HG03520 (cell line): ENCODE measurements at regions not wholly inside any gene's neighbourhood (a gene's known extent, or its start where the extent isn't known, plus 50 kb on each side); places are given as distances from the start of the nearest gene placed in this dataset.

Experiments used
- ATAC-seq: cut with Tn5 transposase; IDR thresholded peaks from one replicate; pipeline ENCODE4 v1.9.1; 2021; ENCODE audit warnings: mild to moderate bottlenecking, moderate library complexity; ENCODE audit not compliant: unreplicated experiment

DNA sequence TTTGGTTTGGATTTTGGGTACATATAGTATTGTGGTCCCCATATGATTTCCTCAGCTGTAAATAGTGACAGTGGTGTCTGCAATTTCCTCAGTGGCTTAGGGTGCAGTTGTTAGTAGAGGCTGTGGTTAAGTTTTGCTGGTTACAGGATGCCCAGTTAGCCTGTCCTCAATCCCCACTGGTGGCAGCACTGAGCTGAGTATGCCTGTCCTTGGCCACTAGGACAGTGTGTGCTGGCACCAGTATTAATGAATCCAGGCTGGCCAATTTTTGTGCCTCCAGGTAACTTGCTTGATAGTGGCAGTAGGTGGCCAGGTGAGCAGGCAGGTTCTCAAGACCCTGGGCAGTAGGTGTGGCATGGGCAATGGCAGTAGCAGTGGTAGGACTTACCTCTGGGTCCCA, 973.1 kb downstream of the TMEM182 start:
- ATAC-seq: no peak

DNA sequence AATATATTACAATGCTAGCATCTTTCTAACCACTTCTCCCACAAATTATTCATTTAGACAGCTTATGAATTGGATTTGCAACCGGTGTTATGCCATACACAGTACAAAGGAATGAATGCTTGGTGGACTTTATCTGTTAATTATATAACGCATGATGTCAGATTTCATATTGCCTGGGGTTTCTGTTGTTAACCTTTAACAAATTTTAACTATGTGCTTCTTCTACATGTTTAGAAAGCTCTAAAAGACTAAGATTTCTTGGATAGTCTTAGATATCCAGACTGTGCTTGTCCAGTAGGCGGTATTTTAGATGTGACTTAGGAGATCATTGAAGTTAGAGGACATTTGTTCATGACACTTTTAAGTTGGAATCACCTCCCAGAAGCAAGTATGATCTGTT, 976.3 kb downstream of the TMEM182 start:
- no peak for ATAC-seq

DNA sequence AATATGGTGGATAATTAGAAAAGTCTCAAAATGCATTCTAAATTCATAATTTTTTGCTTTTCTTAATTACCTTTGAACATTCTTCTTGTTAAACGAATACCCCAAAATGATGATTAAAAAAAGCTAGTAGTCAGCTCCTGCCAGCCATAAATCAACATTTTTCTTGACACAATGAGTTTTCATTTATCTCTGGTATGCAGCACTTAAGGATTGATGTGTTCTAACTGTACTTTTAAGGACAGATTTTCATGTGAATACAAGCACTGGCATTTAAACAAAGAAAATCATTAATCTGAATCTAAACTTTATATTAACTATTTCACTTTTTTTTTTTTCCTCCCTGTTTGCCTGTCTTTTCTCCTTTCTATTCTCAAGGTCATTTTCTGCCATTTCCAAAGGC, 976.8 kb downstream of the TMEM182 start:
- no peak for ATAC-seq

DNA sequence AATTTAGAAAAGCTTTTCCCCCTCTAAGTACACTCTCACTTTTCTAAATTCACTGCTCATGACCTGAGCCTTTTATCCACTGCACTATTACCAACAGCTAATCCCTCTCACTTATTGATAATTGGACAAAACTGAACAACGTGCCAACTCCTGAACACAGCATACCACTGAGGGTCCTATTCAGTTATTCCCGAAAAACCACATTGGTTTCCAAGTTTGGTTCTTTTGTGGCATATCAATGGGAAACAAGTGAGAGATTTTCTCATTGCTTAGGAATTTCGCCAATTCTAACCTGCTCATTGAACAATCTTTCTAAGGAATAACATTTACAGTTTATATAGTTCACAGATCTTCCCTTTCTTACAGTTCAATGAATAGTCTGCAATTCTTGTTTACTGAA, 977.4 kb downstream of the TMEM182 start:
- ATAC-seq: no peak

DNA sequence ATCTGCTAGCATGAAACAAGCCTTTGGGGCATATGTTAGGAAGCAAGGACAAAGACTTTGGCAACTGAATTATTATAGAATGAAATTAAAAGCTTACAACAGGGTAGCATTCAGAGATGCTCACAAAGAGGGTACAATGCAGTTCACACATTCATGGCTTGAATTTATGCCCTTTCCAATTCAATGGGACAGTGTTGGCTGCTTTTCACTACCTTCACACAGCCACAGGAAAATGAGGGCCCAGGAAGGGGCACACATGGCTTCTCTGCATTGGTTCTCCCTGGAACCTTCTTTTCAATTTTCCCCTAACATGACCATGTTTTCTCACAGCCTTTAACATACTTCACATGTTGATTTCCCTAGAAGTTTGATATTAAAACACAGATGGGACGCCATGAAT, 978.1 kb downstream of the TMEM182 start:
- no peak for ATAC-seq

DNA sequence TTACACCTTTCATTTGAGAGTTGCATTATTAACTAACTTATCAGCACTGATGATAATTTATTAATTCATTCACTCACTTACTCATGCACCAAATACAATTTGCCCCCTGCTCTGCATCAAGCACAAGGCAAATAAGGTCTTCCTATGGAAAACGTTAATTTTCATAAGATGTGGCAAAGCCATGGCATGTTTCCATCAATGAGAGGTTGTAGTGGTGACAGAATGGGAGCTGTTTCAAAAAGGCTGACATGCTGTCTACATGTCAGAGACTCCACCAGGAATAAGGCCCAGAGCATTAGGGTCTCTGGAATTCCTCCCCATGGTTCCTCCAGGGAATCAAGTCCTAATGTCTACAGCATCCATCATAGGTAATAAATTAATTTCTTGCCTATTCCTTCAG, 978.8 kb downstream of the TMEM182 start:
- no peak for ATAC-seq

DNA sequence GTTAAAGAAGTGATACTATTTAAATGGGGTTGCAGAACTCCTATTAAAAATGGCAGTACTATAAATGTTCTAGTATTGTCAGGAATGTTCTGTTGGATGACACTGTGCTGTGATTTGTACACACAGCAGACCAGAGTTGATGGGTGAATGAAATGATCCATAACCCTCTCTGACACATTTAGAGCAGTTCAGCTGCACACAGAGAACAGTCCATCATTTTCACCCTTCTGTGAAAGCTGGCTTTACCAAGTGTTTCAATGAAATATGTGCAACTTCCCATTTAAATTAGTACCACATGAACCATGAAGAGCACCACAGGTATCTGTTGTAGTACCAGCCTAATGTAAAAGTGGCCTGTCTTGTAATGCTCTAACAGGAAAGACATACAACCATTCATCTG, 981.4 kb downstream of the TMEM182 start:
- no peak for ATAC-seq

DNA sequence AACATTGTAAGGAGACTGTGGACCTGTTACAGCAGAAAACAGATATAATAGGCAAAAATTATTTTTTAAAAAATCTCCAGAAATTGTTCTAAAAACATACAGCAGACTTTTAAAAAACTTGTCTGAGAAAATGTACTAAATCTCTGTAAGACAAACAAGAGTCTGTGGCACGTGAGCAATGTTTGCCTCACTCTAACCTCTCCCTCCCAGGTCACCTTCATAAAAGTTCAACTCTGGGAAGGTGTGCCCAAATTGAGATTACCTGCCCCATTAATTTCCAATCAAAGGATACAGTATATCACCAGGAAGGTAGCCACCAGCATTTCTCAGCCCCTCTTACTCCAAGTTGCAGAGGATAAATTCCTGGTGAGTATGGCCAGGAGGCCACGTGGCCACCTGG, 992.7 kb downstream of the TMEM182 start:
- ATAC-seq: no peak

DNA sequence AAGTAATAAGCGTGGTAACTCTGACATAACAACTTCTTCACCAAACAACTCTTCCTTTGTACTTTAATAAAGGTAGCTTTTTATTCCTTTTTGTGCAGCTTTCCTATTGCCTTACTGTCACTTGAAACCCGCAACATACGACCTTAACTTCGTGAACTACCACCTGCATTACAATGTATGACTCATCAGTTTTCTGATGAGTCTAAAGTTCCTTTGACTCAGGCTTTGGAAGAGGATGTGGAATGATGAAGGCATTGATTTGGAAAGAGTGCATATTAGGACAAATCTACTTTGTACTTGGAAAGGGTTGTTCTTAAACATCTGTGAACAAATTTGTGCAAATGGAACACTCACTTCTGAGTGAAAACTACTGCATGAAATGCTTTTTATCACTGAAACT, 1012.1 kb downstream of the TMEM182 start:
- ATAC-seq: no peak

DNA sequence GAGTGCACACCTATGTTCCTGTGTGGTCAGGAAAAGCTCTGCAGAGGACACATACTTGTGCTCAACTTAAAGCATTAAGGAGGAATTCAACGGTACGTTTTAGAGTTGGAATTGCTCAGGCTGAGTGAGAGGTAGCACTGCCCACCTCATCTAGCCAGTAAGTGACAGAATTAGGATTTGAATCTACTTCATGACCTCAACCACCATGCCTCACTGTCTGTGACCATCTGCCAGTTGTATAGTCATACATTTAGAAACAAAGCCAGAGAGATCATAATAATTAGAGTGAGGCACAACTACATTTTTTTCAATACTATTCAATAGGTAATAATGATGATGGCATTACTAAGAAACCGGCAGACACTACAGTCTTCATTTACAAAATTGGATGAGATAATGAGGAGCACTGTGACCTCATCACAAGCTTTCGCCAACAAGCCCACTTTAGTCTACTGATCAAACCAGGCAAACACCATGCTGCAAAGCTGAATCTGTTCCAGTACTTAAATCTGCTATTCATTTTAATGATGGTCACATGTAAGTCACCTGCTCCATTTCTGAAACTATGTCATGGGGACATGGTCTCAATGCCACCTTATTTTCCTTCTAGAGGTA, 1018.4 kb downstream of the TMEM182 start:
- no peak for ATAC-seq

DNA sequence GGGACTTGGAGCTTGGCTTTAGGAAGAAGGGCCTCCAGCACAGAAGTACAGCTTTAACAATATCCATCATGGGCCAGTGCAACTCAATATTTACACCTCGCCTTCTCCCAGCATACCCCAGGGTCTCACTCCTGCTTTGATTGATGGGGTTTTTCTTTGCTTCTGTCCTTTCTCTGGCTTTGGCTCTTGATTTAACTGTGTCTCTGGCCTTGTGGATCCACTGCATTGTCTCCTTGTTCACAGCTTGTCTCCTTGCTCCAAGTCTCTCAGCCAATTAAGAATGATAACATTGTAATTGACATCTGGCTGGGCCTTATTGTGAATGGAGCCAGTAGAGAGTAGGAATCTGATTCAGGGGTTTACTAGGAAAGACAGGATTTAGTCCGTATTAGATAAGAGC, 1019.5 kb downstream of the TMEM182 start:
- ATAC-seq: no peak

DNA sequence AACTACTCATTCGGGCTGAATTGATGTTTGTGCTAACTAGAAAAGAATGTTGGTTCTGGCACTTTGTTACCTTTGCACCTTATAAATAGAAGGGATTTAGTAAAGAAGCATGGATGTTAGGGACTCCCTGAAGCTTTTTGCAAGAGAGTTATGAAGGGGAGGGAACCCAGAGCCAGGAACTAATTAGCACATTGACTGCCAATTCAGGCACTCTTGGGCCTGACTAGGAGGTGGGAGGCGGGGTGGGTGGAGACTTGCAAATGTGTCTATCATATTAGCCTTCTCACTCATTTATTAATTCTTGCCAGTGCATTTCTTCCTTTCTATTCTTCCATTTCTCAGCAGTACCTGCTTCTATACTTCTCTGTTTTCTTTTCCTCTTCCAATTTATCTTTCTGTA, 1022.4 kb downstream of the TMEM182 start:
- no peak for ATAC-seq

DNA sequence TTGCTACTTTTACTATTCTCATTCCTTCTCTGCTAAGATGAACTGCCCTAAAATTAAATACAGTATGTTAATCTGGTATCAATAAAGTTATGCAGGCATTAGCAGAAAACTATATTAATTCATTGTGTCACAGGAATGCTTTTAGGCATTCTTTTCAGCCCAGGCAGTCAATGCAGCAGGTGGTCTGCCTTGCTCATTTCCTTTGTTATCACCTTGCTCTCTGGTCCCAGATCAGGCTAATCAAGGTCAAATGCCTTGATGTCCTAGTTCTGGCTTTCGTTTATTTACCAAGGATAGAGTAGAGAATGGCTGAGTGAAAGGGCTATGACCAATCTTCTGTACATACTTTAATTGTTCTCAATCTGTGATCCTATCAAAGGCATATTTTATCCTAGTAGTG, 1023.6 kb downstream of the TMEM182 start:
- no peak for ATAC-seq

DNA sequence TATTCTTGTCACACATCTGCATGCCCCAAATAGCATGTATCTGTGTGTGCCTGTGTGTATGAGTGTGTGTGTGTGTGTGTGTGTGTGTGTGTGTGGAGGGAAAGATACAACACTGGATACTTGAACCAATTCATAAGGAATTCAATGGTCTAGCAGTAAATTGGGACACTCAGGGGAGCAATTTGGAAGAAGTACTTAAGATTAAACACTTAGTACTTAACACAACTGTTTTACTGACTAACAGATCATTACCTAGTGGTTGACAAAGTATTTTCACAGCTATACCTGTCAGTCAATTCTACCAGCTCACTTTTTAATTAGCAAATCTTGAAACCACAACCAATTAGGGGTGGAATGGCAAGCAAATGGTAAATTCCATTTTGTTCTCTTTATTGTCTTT, 1024.1 kb downstream of the TMEM182 start:
- no peak for ATAC-seq

DNA sequence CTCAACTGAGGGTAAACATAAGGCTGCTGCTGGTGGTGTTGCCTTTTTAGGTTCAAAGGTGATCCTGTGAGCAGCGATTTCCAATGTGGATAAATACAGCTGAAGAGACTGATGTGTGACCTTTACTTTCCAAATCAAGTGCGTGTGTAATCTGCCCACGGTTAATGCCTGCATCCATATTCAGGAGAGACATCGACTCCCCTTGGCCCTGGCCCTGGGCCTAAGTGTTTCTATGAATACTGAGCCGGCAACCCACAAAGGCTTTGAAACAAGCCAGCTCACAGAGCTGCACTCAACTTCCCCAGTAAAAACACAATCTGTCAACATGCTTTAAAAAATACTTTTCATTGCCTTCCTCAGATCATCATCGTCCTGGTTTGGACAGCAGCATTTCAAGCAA, 1026.6 kb downstream of the TMEM182 start:
- no peak for ATAC-seq

DNA sequence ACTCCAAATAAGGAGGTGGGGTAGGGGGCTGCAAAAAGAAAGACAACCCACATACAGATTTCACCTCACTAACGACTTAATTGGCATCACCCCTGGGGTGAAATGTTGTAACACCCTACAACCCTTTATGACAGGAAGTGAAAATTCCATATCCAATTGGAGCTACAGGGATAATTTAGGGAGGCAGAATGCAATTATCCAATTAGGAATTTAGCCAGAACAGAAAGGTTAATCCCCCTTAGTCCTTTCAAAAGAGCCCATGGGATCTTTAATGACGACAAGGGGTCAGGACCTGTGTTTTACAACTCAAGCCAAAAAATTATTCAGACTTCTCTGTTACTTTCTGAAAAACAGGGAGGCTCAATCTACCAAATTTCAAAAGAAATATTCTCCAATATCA, 1027.1 kb downstream of the TMEM182 start:
- no peak for ATAC-seq

DNA sequence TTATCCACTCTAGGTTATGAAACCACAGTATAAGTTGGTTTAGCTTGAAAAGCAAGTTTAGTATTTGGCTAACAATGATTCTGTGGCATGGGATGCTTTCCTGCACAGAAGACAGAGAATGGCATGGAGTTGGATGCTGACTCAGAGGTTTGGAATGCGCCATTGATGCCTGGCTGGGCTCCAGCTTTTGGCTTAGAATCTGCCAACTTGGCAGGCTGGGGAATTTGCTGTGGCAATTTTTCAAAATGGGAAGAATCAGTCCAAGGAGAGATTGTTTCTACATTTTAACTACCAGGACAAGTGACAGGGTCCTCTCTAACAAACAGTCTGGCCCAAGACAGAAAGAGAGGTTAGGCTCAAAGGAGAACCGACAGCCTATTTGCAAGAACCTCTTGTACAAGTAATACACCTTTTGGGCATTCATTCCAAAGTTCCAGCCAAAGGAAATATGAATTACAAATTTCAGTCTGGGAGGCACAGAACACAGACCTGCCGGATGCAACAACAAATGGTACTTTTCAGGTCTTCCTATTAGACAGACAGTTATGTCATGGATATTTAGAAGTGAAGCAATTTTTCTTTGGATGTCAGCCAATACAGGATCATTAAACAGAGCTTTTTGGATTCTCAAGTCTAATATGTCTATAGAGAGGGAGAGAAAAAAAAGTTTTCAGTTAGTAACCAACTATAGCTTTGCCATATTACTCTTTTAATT, 1027.7 kb downstream of the TMEM182 start:
- no peak for ATAC-seq

DNA sequence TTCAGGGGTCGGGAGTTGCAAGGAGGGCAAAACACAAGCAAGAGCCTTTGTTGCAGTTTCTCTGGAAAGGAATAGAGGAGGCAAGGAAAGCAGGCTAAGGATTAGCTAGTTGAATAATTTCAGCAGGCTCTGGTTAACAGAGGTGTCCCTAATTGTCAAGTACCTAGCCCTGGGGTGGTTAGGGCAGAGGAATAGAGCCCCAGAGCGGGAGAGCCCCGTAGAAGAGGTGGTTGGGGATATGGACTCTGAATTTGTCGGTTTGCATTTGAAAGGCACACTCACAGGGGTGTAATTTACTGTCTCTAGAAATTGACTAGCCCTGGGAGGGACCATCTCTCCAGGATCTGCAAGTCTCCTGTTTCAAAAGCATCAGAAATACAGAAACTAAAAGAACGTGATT, 1030.2 kb downstream of the TMEM182 start:
- ATAC-seq: no peak

DNA sequence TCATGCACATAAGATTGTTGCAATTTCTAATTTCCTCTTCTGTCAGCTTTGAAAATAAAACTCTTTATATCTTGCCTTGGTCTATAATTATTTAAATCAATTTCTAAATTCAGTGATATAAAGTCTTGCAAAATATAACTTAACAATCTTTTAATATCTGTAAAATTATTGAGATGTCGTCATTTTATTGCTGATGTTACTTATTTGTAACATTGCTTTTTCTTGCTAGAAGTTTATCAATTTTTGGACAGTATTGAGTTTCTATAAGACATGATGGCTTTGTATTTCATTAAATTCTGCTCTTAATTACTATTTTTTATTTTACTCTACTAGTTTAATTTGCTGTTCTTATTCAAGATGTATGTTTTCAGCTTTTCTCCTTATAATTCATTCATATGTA, 1036.5 kb downstream of the TMEM182 start:
- ATAC-seq: no peak

DNA sequence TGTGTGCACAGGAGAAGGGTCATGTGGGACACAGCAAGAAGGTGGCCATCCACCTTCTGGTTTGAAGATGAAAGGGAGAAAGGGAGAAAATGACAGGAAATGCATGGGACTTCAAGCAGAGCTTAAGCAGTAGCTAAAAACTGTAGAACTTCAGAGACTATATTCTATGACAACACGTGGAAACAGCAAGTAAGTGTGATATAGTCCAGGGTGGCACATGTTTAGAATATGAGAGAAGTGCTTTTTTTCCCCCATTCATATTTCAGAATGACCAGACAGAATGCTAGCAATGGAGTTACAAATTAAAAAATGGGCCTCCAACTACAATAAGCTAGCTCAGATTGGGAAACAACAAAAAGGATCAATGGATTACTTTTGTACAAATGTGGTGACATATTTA, 1042.2 kb downstream of the TMEM182 start:
- ATAC-seq: no peak

DNA sequence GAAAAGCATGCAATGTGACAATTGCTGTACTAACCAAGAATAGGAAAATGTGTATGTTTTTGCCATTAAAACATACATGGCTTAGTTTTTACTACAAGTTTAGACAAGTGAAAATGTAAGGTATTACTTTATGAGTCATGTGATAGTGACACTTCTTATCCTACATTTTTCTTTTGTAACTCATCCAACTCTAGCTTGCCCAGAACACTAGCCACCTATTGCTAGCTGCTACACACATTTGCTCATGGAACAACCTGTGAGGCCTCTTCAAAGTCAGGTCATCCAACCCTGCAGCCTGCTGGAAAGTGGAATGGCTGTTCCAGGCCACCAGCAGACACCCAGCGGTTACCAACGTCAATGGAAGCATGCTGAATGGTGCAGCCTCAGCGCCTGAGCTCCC, 1043.9 kb downstream of the TMEM182 start:
- ATAC-seq: no peak

DNA sequence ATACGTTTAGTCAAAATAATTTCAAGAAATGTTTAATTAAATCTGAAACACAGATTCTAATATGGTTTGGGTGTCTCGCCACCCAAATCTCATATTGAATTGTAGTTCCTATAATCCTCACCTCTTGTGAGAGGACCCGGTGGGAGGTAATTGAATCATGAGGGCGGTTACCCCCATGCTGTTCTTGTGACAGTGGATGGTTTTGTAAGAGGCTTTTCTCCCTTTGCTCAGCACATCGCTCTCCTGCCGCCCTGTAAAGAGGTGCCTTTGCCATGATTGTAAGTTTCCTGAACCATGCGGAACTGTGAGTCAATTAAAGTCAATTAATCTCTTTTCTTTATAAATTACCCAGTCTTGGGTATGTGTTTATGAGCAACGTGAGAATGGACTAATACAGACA, 1045.1 kb upstream of the POU3F3 start:
- ATAC-seq: no peak

DNA sequence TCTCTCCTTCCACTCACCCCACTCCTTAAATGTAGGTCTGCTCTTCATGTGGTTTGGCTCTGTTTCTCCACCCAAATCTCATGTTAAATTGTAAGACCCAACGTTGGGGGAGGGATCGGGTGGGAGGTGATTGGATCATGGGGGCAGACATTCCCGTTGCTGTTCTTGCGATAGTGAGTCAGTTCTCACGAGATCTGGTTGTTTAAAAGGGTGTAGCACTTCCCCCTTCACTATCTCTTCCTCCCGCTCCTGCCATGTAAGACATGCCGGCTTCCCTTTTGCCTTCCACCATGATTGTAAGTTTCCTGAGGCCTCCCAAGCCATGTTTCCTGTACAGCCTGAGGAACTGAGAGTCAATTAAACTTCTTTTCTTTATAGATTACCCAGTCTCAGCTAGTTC, 1044.5 kb upstream of the POU3F3 start:
- no peak for ATAC-seq
